Naive thymus-derived CD4-positive, alpha-beta T cell (primary cell): ENCODE measurements at regions not wholly inside any gene's neighbourhood (a gene's known extent, or its start where the extent isn't known, plus 50 kb on each side); places are given as distances from the start of the nearest gene placed in this dataset.

Source experiments
- ATAC-seq: fragments of 150-1000 bp; cut with Tn5 transposase; 2 replicates; pipeline ENCODE4 v1.10.0; 2021; ENCODE audit warnings: mild to moderate bottlenecking, moderate library complexity
- CTCF ChIA-PET: fragments of 350-600 bp; sonication (Branson Sonifier 250); formaldehyde crosslinking; loops from one replicate; lab custom pipeline; 2021; ENCODE audit warnings: antibody characterized with exemption; lab: Charles Lee
- POLR2A ChIA-PET: fragments of 350-600 bp; sonication (Branson Sonifier 250); formaldehyde crosslinking; loops from one replicate; lab custom pipeline; 2021; ENCODE audit warnings: antibody characterized with exemption, inconsistent platforms; lab: Charles Lee
- DNase-seq, 9 donors: peaks; one replicate each; pipeline versions ENCODE4 v3.0.0 to v3.0.0-alpha.2; 2020 to 2022; ENCODE audit warnings: mixed read lengths in 1 of 9
- H3K27ac ChIP-seq: one replicate; pipeline ENCODE4 v1.7.0; 2013; ENCODE audit warnings: mild to moderate bottlenecking, low read depth, low read length, moderate library complexity
- H3K27me3 ChIP-seq, 2 donors: one replicate each; pipeline ENCODE4 v1.7.0; 2013; ENCODE audit warnings: low read length in 2 of 2, mild to moderate bottlenecking in 2 of 2, moderate library complexity in 2 of 2; ENCODE audit not compliant: control insufficient read depth in 2 of 2, insufficient read depth in 2 of 2
- H3K36me3 ChIP-seq, 3 experiments: 1 replicate in 2 of 3; 2 replicates in 1 of 3; pipeline ENCODE4 v1.7.0; 2013; ENCODE audit warnings: low read length in 3 of 3, mild to moderate bottlenecking in 3 of 3, moderate library complexity in 1 of 3; ENCODE audit not compliant: insufficient read depth in 3 of 3, control insufficient read depth in 2 of 3
- H3K4me1 ChIP-seq, 2 donors: one replicate each; pipeline ENCODE4 v1.7.0; 2013; ENCODE audit warnings: low read length in 2 of 2, mild to moderate bottlenecking in 2 of 2, moderate library complexity in 1 of 2; ENCODE audit not compliant: control insufficient read depth in 2 of 2, insufficient read depth in 2 of 2
- H3K4me3 ChIP-seq: 2 replicates; pipeline ENCODE4 v1.7.0; 2013; ENCODE audit warnings: mild to moderate bottlenecking, low read length
- H3K9me3 ChIP-seq, 3 experiments: 1 replicate in 2 of 3; 2 replicates in 1 of 3; pipeline ENCODE4 v1.7.0; 2013; ENCODE audit warnings: low read length in 3 of 3; ENCODE audit not compliant: control insufficient read depth in 2 of 3
- H3K27ac Mint-ChIP-seq, 9 donors: one replicate each; pipeline ENCODE4 v1.8.0; 2020 to 2022; ENCODE audit warnings: mixed read lengths in 9 of 9, mild to moderate bottlenecking in 8 of 9, moderate library complexity in 5 of 9, inconsistent platforms in 2 of 9
- H3K27me3 Mint-ChIP-seq, 5 donors: one replicate each; pipeline ENCODE4 v1.8.0; 2021 to 2022; ENCODE audit warnings: mixed read lengths in 5 of 5, mild to moderate bottlenecking in 1 of 5
- H3K36me3 Mint-ChIP-seq, 5 donors: one replicate each; pipeline ENCODE4 v1.8.0; 2020 to 2022; ENCODE audit warnings: mixed read lengths in 5 of 5, mild to moderate bottlenecking in 3 of 5, inconsistent platforms in 1 of 5
- H3K4me1 Mint-ChIP-seq, 7 donors: one replicate each; pipeline ENCODE4 v1.8.0; 2020 to 2022; ENCODE audit warnings: mixed read lengths in 7 of 7, mild to moderate bottlenecking in 3 of 7, inconsistent platforms in 1 of 7
- H3K4me3 Mint-ChIP-seq, 10 donors: one replicate each; pipeline ENCODE4 v1.8.0; 2020 to 2022; ENCODE audit warnings: mild to moderate bottlenecking in 10 of 10, mixed read lengths in 10 of 10, moderate library complexity in 6 of 10, inconsistent platforms in 2 of 10
- H3K9me3 Mint-ChIP-seq, 11 donors: one replicate each; pipeline ENCODE4 v1.8.0; 2020 to 2022; ENCODE audit warnings: mixed read lengths in 11 of 11, mild to moderate bottlenecking in 4 of 11, inconsistent platforms in 1 of 11, moderate library complexity in 1 of 11
- intact Hi-C, 2 donors: fragments of 100-400 bp; cut with micrococcal nuclease; formaldehyde crosslinking; loops; one replicate each; pipeline ENCODE4 v1.15.1; 2023

GRCh38 chr16:87165885-87166284, 151.3 kb downstream of the C16orf95 start:
- Mint-ChIP-seq H3K4me3 (no peak overlapping the region), H3K27ac (no peak overlapping the region), H3K9me3 (peaks cover 0 to 11% (median 3%) of the 10 kb centered on the region in 11 donors), H3K27me3 (peaks cover 0 to 7% (median 4%) of the 10 kb centered on the region in 5 donors), H3K4me1 (peaks cover 0 to 3% (median 0%) of the 10 kb centered on the region in 7 donors), H3K36me3 (peaks cover 0 to 5% (median 3%) of the 10 kb centered on the region in 5 donors)
- ChIA-PET POLR2A (no interaction called here), CTCF (no interaction called here)
- intact Hi-C loops, result no loop called here
- Histone ChIP-seq H3K36me3 (no peaks in the 10 kb centered on the region), H3K4me1 (no peaks in the 10 kb centered on the region), H3K9me3 (no peaks in the 10 kb centered on the region), H3K27me3 (no peaks in the 10 kb centered on the region), H3K27ac (no peak overlapping the region), H3K4me3 (no peak overlapping the region)
- no peak for ATAC-seq
- DNase-seq, result no peak

- peaks cover 0 to 7% (median under 1%) of the 10 kb centered on the region in 5 donors for H3K27me3 Mint-ChIP-seq
- no peak overlapping the region for H3K27ac ChIP-seq
- intact Hi-C loops, result no loop called here
- H3K4me3 Mint-ChIP-seq, result no peak overlapping the region
- H3K9me3 Mint-ChIP-seq, result peaks cover 0 to 11% (median 3%) of the 10 kb centered on the region in 11 donors
- no peaks in the 10 kb centered on the region for H3K9me3 ChIP-seq
- H3K4me3 ChIP-seq, result no peak overlapping the region
- CTCF ChIA-PET, result no interaction called here
- no peaks in the 10 kb centered on the region for H3K4me1 ChIP-seq
- no peaks in the 10 kb centered on the region for H3K36me3 ChIP-seq
- H3K36me3 Mint-ChIP-seq, result peaks cover 0 to 5% (median 3%) of the 10 kb centered on the region in 5 donors
- DNase-seq, result no peak
- no peaks in the 10 kb centered on the region for H3K27me3 ChIP-seq
- no peak overlapping the region for H3K27ac Mint-ChIP-seq
- H3K4me1 Mint-ChIP-seq, result peaks cover 0 to 3% (median 0%) of the 10 kb centered on the region in 7 donors
- no peak for ATAC-seq
- POLR2A ChIA-PET, result no interaction called here
Observed at GRCh38 chr16:87166321-87166720, 150.9 kb downstream of the C16orf95 start.

DNA sequence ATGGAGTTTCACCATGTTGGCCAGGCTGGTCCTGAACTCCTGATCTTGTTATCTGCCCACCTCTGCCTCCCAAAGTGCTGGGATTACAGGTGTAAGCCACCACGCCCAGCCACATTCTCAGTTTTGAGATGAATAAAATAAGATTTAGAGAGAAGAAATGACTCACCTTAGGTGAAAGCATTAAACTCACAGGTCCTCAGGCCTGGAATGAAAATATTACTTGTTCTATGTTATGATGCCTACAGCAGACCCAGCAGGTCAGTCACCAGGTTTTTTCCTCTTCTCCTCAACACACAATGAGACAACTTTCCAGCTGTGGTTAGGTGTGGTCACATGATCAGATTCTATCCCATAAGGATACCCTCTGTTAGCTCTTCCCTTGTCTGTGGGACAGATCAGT, 150.3 kb downstream of the C16orf95 start:
- H3K36me3 ChIP-seq, result no peaks in the 10 kb centered on the region
- ChIA-PET CTCF (no interaction called here), POLR2A (no interaction called here)
- H3K27ac Mint-ChIP-seq, result no peak overlapping the region
- intact Hi-C loops, result no loop called here
- ATAC-seq (no peak), DNase-seq (no peak)
- no peaks in the 10 kb centered on the region for H3K27me3 ChIP-seq
- peaks cover 0 to 3% (median 0%) of the 10 kb centered on the region in 7 donors for H3K4me1 Mint-ChIP-seq
- peaks cover 0 to 5% (median 3%) of the 10 kb centered on the region in 5 donors for H3K36me3 Mint-ChIP-seq
- H3K4me3 ChIP-seq, result no peak overlapping the region
- peaks cover 0 to 7% (median 0%) of the 10 kb centered on the region in 5 donors for H3K27me3 Mint-ChIP-seq
- peaks cover 0 to 12% (median 4%) of the 10 kb centered on the region in 11 donors for H3K9me3 Mint-ChIP-seq
- H3K4me1 ChIP-seq, result no peaks in the 10 kb centered on the region
- H3K4me3 Mint-ChIP-seq, result no peak overlapping the region
- H3K9me3 ChIP-seq, result no peaks in the 10 kb centered on the region
- no peak overlapping the region for H3K27ac ChIP-seq

DNA sequence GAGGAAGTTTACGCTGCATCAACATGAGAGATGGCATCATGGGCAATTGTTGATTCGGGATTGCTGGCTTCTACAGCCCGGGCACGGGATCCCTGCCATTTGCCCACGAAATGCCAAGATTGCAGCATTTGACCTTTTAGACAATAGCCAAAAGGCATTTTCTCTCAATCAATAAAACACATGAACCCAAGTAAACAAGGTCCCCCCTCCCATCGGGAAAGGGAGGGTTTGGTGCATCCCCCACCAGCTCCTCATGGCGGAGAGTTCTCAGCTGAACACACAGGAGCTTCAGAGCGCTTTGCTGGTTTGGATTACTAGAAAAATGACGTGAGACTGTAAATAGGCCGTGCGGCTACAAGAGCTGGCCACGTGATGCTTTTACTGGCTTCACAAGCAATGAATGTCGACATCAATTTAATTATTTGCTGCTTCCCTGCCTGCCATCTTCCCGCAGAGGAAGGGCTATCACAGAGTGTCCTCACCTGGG, 147.6 kb downstream of the C16orf95 start:
- H3K4me3 ChIP-seq, result no peak overlapping the region
- H3K4me3 Mint-ChIP-seq, result no peak overlapping the region
- H3K9me3 Mint-ChIP-seq, result peaks cover 0 to 11% (median 3%) of the 10 kb centered on the region in 11 donors
- no peaks in the 10 kb centered on the region for H3K4me1 ChIP-seq
- peaks cover 0 to 2% (median 0%) of the 10 kb centered on the region in 7 donors for H3K4me1 Mint-ChIP-seq
- no peak for ATAC-seq
- DNase-seq, result no peak
- intact Hi-C loops, result no loop called here
- H3K27me3 Mint-ChIP-seq, result peaks cover 0 to 11% (median 0%) of the 10 kb centered on the region in 5 donors
- no peak overlapping the region for H3K27ac ChIP-seq
- H3K36me3 Mint-ChIP-seq, result peaks cover 0 to 5% (median 0%) of the 10 kb centered on the region in 5 donors
- no peak overlapping the region for H3K27ac Mint-ChIP-seq
- H3K9me3 ChIP-seq, result no peaks in the 10 kb centered on the region
- CTCF ChIA-PET, result no interaction called here
- POLR2A ChIA-PET, result no interaction called here
- H3K36me3 ChIP-seq, result no peaks in the 10 kb centered on the region
- H3K27me3 ChIP-seq, result no peaks in the 10 kb centered on the region

- no peak overlapping the region for H3K27ac ChIP-seq
- H3K4me3 Mint-ChIP-seq, result no peak overlapping the region
- no peak for ATAC-seq
Observed at GRCh38 chr16:87170310-87170709, 146.9 kb downstream of the C16orf95 start.

DNA sequence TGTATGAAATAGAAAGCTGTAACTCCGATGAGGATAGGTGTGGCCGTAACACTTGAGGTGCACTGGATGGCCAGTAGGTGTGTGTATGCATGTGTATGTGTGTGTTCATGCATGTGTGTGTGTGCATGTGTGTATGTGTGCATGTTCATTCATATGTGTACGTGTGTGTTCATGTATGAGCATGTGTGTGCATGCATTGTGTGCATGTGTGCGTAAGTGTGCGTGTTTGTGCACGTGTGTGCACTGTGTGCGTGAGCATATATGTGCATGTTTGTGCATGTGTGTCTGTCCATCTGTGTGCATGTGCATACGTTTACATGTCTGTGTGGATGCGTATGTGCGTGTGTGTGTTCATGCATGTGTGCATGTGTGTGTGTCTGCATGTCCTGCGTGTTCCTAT, 145.5 kb downstream of the C16orf95 start:
- ATAC-seq (no peak), DNase-seq (no peak)
- no peaks in the 10 kb centered on the region for H3K9me3 ChIP-seq
- intact Hi-C loops, result no loop called here
- H3K4me3 ChIP-seq, result no peak overlapping the region
- CTCF ChIA-PET, result no interaction called here
- Mint-ChIP-seq H3K27ac (no peak overlapping the region), H3K36me3 (peaks cover 0 to 5% (median 0%) of the 10 kb centered on the region in 5 donors), H3K4me1 (peaks cover 0 to 2% (median 0%) of the 10 kb centered on the region in 7 donors), H3K9me3 (peaks cover 0 to 11% (median 3%) of the 10 kb centered on the region in 11 donors), H3K4me3 (no peak overlapping the region), H3K27me3 (peaks cover 0 to 9% (median 0%) of the 10 kb centered on the region in 5 donors)
- H3K27me3 ChIP-seq, result no peaks in the 10 kb centered on the region
- H3K27ac ChIP-seq, result no peak overlapping the region
- H3K36me3 ChIP-seq, result no peaks in the 10 kb centered on the region
- no peaks in the 10 kb centered on the region for H3K4me1 ChIP-seq
- POLR2A ChIA-PET, result no interaction called here

More at GRCh38 chr16:87170310-87170709, 146.9 kb downstream of the C16orf95 start:
- Mint-ChIP-seq H3K9me3 (peaks cover 0 to 11% (median 3%) of the 10 kb centered on the region in 11 donors), H3K4me1 (peaks cover 0 to 2% (median 0%) of the 10 kb centered on the region in 7 donors), H3K36me3 (peaks cover 0 to 5% (median 0%) of the 10 kb centered on the region in 5 donors), H3K27me3 (peaks cover 0 to 9% (median 0%) of the 10 kb centered on the region in 5 donors), H3K27ac (no peak overlapping the region)
- intact Hi-C loops, result no loop called here
- no peaks in the 10 kb centered on the region for H3K27me3 ChIP-seq
- no peaks in the 10 kb centered on the region for H3K4me1 ChIP-seq
- H3K36me3 ChIP-seq, result no peaks in the 10 kb centered on the region
- H3K4me3 ChIP-seq, result no peak overlapping the region
- no peaks in the 10 kb centered on the region for H3K9me3 ChIP-seq
- ChIA-PET CTCF (no interaction called here), POLR2A (no interaction called here)
- DNase-seq, result no peak

- peaks cover 0 to 17% (median 0%) of the 10 kb centered on the region in 5 donors for H3K27me3 Mint-ChIP-seq
- no peak overlapping the region for H3K4me3 ChIP-seq
- peaks cover 0 to 4% (median 0%) of the 10 kb centered on the region in 5 donors for H3K36me3 Mint-ChIP-seq
- ChIA-PET POLR2A (no interaction called here), CTCF (no interaction called here)
- no peaks in the 10 kb centered on the region for H3K4me1 ChIP-seq
- no peak overlapping the region for H3K4me3 Mint-ChIP-seq
- H3K27me3 ChIP-seq, result no peaks in the 10 kb centered on the region
- intact Hi-C loops, result no loop called here
- no peak for ATAC-seq
- H3K4me1 Mint-ChIP-seq, result peaks cover 0 to 2% (median 0%) of the 10 kb centered on the region in 7 donors
- H3K27ac Mint-ChIP-seq, result no peak overlapping the region
- no peak overlapping the region for H3K27ac ChIP-seq
- no peaks in the 10 kb centered on the region for H3K36me3 ChIP-seq
- peaks cover 0 to 5% (median 2%) of the 10 kb centered on the region in 11 donors for H3K9me3 Mint-ChIP-seq
- no peak for DNase-seq
- H3K9me3 ChIP-seq, result no peaks in the 10 kb centered on the region
Observed at GRCh38 chr16:87172632-87173031, 144.6 kb downstream of the C16orf95 start.
